B cell (primary cell): ENCODE measurements at regions not wholly inside any gene's neighbourhood (a gene's known extent, or its start where the extent isn't known, plus 50 kb on each side); places are given as distances from the start of the nearest gene placed in this dataset.

Experiments
- ATAC-seq: fragments of 200-7000 bp; cut with Tn5 transposase; one replicate; pipeline ENCODE4 v1.10.0; 2021; ENCODE audit warnings: low read depth, mild to moderate bottlenecking, moderate number of reproducible peaks, moderate library complexity
- CTCF ChIA-PET: fragments of 350-600 bp; sonication (Branson Sonifier 250); formaldehyde crosslinking; loops from one replicate; lab custom pipeline; 2021; ENCODE audit warnings: antibody characterized with exemption, inconsistent platforms; lab: Charles Lee
- POLR2A ChIA-PET: fragments of 350-600 bp; sonication (Branson Sonifier 250); formaldehyde crosslinking; loops from one replicate; lab custom pipeline; 2021; ENCODE audit warnings: antibody characterized with exemption; lab: Charles Lee
- DNase-seq: peaks from one replicate; pipeline ENCODE4 v3.0.0; 2013
- H2AFZ ChIP-seq: 2 replicates; pipeline ENCODE4 v1.6.1; 2012; ENCODE audit warnings: mild to moderate bottlenecking, low read depth, low read length; ENCODE audit not compliant: insufficient read depth, poor library complexity, severe bottlenecking
- H3K27ac ChIP-seq, 2 donors: 1 replicate in 1 of 2; 2 replicates in 1 of 2; pipeline ENCODE4 v1.5.1; 2012 to 2013; ENCODE audit warnings: low read length in 2 of 2, mild to moderate bottlenecking in 2 of 2, moderate library complexity in 1 of 2
- H3K27me3 ChIP-seq, 4 experiments: fragments of 200-600 bp in 1 of 4; sonication (generic) in 1 of 4; replicated peaks in 1 of 4; 1 replicate in 2 of 4; 2 replicates in 2 of 4; pipeline versions ENCODE4 v1.6.1 to v1.7.0; 2013 to 2016; ENCODE audit warnings: low read length in 3 of 4, mild to moderate bottlenecking in 2 of 4, mixed read lengths in 1 of 4, moderate library complexity in 1 of 4; ENCODE audit not compliant: insufficient read depth in 4 of 4, control insufficient read depth in 3 of 4; ENCODE audit errors: control extremely low read depth in 1 of 4
- H3K36me3 ChIP-seq, 2 experiments: replicated peaks in 1 of 2; 1 replicate in 1 of 2; 2 replicates in 1 of 2; pipeline versions ENCODE4 v1.6.1 to v1.7.1; 2013; ENCODE audit warnings: low read length in 1 of 2; ENCODE audit not compliant: insufficient read depth in 2 of 2, control insufficient read depth in 1 of 2; ENCODE audit errors: control extremely low read depth in 1 of 2, extremely low read depth in 1 of 2
- H3K4me1 ChIP-seq, 2 donors: fragments of 200-600 bp in 1 of 2; sonication (generic) in 1 of 2; 1 replicate in 1 of 2; 2 replicates in 1 of 2; pipeline versions ENCODE4 v1.5.1 to v1.6.1; 2013 to 2017; ENCODE audit warnings: low read length in 2 of 2; ENCODE audit not compliant: control insufficient read depth in 2 of 2, insufficient read depth in 2 of 2
- H3K4me2 ChIP-seq: replicated peaks from 2 replicates; pipeline ENCODE3; 2012; ENCODE audit warnings: mild to moderate bottlenecking, low read depth, low read length; ENCODE audit not compliant: poor library complexity, severe bottlenecking
- H3K4me3 ChIP-seq, 5 experiments: fragments of 200-600 bp in 1 of 5; sonication (generic) in 1 of 5; 1 replicate in 3 of 5; 2 replicates in 2 of 5; pipeline versions ENCODE4 v1.5.1 to v1.7.0; 2011 to 2016; ENCODE audit warnings: low read length in 4 of 5, mild to moderate bottlenecking in 4 of 5, low read depth in 2 of 5, control low read depth in 1 of 5, moderate library complexity in 1 of 5; ENCODE audit not compliant: insufficient read depth in 1 of 5; ENCODE audit errors: control extremely low read depth in 1 of 5, extremely low read depth in 1 of 5
- H3K79me2 ChIP-seq: fragments of 200-600 bp; sonication (generic); one replicate; pipeline ENCODE4 v1.6.0; 2016; ENCODE audit warnings: low read length; ENCODE audit not compliant: control insufficient read depth, insufficient read depth
- H3K9ac ChIP-seq: fragments of 200-600 bp; sonication (generic); 2 replicates; pipeline ENCODE4 v1.6.1; 2017; ENCODE audit warnings: mild to moderate bottlenecking, low read length, moderate library complexity
- H3K9me3 ChIP-seq, 3 donors: one replicate each; pipeline versions ENCODE4 v1.6.1 to v1.7.1; 2013; ENCODE audit warnings: low read length in 2 of 3; ENCODE audit not compliant: control insufficient read depth in 2 of 3, insufficient read depth in 1 of 3; ENCODE audit errors: control extremely low read depth in 1 of 3
- H4K20me1 ChIP-seq: 2 replicates; pipeline ENCODE4 v1.6.0; 2012; ENCODE audit warnings: mild to moderate bottlenecking, low read length; ENCODE audit not compliant: insufficient read depth, control insufficient read depth, poor library complexity, severe bottlenecking
- H3K27ac Mint-ChIP-seq: one replicate; pipeline ENCODE4 v1.8.0; 2021; ENCODE audit warnings: mixed read lengths
- H3K27me3 Mint-ChIP-seq: one replicate; pipeline ENCODE4 v1.8.0; 2021; ENCODE audit warnings: mixed read lengths
- H3K4me1 Mint-ChIP-seq: one replicate; pipeline ENCODE4 v1.8.0; 2021; ENCODE audit warnings: mixed read lengths
- H3K4me3 Mint-ChIP-seq: one replicate; pipeline ENCODE4 v1.8.0; 2021; ENCODE audit warnings: mixed read lengths
- H3K9me3 Mint-ChIP-seq: one replicate; pipeline ENCODE4 v1.8.0; 2022; ENCODE audit warnings: mixed read lengths; ENCODE audit not compliant: insufficient read depth
- EZH2 ChIP-seq: IDR thresholded peaks from 2 replicates; pipeline ENCODE4 v1.6.1; 2012; ENCODE audit warnings: borderline replicate concordance, low read depth, mild to moderate bottlenecking, moderate library complexity, low read length; ENCODE audit not compliant: insufficient read depth, poor library complexity, severe bottlenecking
- WGBS: methylation state at CpG from one replicate; pipeline ENCODE4 v1.1.5; 2013; ENCODE audit warnings: missing lambda C conversion rate; ENCODE audit not compliant: insufficient coverage; 5-methylcytosine and 5-hydroxymethylcytosine counted together
- intact Hi-C: fragments of 100-400 bp; cut with micrococcal nuclease; formaldehyde crosslinking; loops from one replicate; pipeline ENCODE4 v1.10.0; 2022
- TF ChIP-seq, protein P1 (sequence below): fragments of 200-600 bp; IDR thresholded peaks from one replicate; pipeline ENCODE4 v1.8.0; 2022; ENCODE audit warnings: antibody characterized with exemption, mild to moderate bottlenecking

DNA sequence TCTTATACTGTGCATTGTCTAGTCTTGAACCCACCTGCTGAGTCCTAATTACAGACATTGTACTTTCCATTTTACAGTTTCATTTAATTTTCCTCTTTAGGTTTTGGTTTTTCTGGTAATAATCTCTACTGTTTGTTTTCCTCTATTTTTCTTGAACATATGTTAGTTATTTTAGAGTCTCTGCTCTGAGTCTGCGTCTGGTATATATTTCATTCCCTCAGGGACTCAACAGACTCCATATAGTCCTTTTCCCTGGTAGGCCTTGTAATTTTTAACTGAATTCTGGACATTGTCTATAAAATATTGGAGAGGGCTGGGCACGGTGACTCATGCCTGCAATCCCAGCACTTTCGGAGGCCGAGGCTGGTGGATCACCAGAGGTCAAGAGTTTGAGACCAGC is 121.8 kb upstream of the STOX2 start:
- no peak overlapping the region for H3K27ac ChIP-seq
- no peak overlapping the region for H2AFZ ChIP-seq
- TF ChIP-seq, protein P1, sequence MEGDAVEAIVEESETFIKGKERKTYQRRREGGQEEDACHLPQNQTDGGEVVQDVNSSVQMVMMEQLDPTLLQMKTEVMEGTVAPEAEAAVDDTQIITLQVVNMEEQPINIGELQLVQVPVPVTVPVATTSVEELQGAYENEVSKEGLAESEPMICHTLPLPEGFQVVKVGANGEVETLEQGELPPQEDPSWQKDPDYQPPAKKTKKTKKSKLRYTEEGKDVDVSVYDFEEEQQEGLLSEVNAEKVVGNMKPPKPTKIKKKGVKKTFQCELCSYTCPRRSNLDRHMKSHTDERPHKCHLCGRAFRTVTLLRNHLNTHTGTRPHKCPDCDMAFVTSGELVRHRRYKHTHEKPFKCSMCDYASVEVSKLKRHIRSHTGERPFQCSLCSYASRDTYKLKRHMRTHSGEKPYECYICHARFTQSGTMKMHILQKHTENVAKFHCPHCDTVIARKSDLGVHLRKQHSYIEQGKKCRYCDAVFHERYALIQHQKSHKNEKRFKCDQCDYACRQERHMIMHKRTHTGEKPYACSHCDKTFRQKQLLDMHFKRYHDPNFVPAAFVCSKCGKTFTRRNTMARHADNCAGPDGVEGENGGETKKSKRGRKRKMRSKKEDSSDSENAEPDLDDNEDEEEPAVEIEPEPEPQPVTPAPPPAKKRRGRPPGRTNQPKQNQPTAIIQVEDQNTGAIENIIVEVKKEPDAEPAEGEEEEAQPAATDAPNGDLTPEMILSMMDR = no peak
- no peak for TF ChIP-seq EZH2
- H3K9ac ChIP-seq = no peak overlapping the region
- POLR2A ChIA-PET = no interaction called here
- DNase-seq (no peak), ATAC-seq (no peak)
- H3K79me2 ChIP-seq = no peaks in the 10 kb centered on the region
- peaks cover 0 to 4% (median 0%) of the 10 kb centered on the region in 4 experiments for H3K27me3 ChIP-seq
- H3K4me2 ChIP-seq = no peak overlapping the region
- no peaks in the 10 kb centered on the region for H3K4me1 ChIP-seq
- no peaks in the 10 kb centered on the region for H4K20me1 ChIP-seq
- intact Hi-C loops = no loop called here
- H3K9me3 ChIP-seq = no peaks in the 10 kb centered on the region
- H3K4me3 Mint-ChIP-seq = no peak overlapping the region
- CTCF ChIA-PET = no interaction called here
- no peak overlapping the region for H3K27ac Mint-ChIP-seq
- H3K4me3 ChIP-seq = no peak overlapping the region
- H3K27me3 Mint-ChIP-seq = peaks cover 27% of the 10 kb centered on the region
- H3K4me1 Mint-ChIP-seq = no peaks in the 10 kb centered on the region
- no CpG with 5 or more reads among the region's 4 CpGs for WGBS
- no peaks in the 10 kb centered on the region for H3K36me3 ChIP-seq
- H3K9me3 Mint-ChIP-seq = peaks cover 2% of the 10 kb centered on the region

DNA sequence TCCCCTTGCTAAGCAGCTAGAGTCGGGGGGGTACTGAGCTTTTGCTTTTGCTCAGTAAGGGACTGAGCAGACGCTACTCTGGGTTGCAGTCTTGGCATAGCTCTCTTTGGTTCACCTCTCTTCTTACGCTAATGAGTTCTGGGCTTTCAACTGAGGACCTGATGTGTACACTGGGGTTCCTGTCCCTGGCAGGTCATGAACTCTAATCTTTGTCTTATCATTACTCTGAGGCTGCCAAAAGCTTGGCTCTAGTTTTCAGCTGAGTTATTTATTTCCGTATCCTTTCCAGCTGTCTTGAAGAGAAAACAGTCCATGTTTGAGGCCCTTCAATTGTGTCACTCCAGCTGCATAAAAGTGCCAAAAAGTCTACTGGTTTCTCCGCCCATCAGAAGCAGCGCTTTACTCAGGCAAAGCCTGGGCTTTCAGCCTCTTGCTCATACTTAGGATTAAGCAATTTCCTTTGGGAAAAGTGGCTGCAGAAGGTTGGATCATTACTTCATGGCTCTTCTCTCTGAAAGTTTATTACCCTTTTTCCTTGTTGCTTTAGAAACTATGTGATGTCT is 121.0 kb upstream of the STOX2 start:
- no peak for ATAC-seq
- Mint-ChIP-seq H3K4me1 (no peaks in the 10 kb centered on the region), H3K27me3 (peaks cover 30% of the 10 kb centered on the region), H3K4me3 (no peak overlapping the region), H3K27ac (no peak overlapping the region), H3K9me3 (peaks cover 2% of the 10 kb centered on the region)
- WGBS = 98% methylated on average over 6 of the region's 6 CpGs
- CTCF ChIA-PET = no interaction called here
- H2AFZ ChIP-seq = no peak overlapping the region
- no peak overlapping the region for H3K4me3 ChIP-seq
- H3K79me2 ChIP-seq = no peaks in the 10 kb centered on the region
- intact Hi-C loops = no loop called here
- no peaks in the 10 kb centered on the region for H3K9me3 ChIP-seq
- POLR2A ChIA-PET = no interaction called here
- no peak overlapping the region for H3K4me2 ChIP-seq
- H3K36me3 ChIP-seq = no peaks in the 10 kb centered on the region
- H3K9ac ChIP-seq = no peak overlapping the region
- peaks cover 0 to 4% (median 0%) of the 10 kb centered on the region in 4 experiments for H3K27me3 ChIP-seq
- DNase-seq = no peak
- no peaks in the 10 kb centered on the region for H4K20me1 ChIP-seq
- no peaks in the 10 kb centered on the region for H3K4me1 ChIP-seq
- no peak overlapping the region for H3K27ac ChIP-seq
- TF ChIP-seq, protein P1 = no peak
- no peak for TF ChIP-seq EZH2
